Skeletal muscle satellite cell (primary cell): ENCODE measurements at regions not wholly inside any gene's neighbourhood (a gene's known extent, or its start where the extent isn't known, plus 50 kb on each side); places are given as distances from the start of the nearest gene placed in this dataset.

Experiments
- H3K27me3 ChIP-seq: 2 replicates; pipeline ENCODE4 v1.7.0; 2013; ENCODE audit warnings: low read length; ENCODE audit not compliant: control insufficient read depth, insufficient read depth
- H3K36me3 ChIP-seq: 2 replicates; pipeline ENCODE4 v1.7.0; 2013; ENCODE audit warnings: mild to moderate bottlenecking, control low read depth, low read length; ENCODE audit not compliant: insufficient read depth
- H3K4me1 ChIP-seq: 2 replicates; pipeline ENCODE4 v1.7.0; 2013; ENCODE audit warnings: low read length; ENCODE audit not compliant: control insufficient read depth, insufficient read depth
- H3K4me2 ChIP-seq: 2 replicates; pipeline ENCODE4 v1.7.0; 2013; ENCODE audit warnings: mild to moderate bottlenecking, low read length
- H3K4me3 ChIP-seq: 2 replicates; pipeline ENCODE4 v1.7.0; 2013; ENCODE audit warnings: low read length
- H3K9ac ChIP-seq: 2 replicates; pipeline ENCODE4 v1.7.0; 2013; ENCODE audit warnings: mild to moderate bottlenecking, low read depth, low read length, moderate library complexity
- H3K9me3 ChIP-seq: replicated peaks from 2 replicates; pipeline ENCODE4 v1.7.0; 2013; ENCODE audit warnings: mild to moderate bottlenecking, control low read depth, low read length

- H3K4me2 ChIP-seq, result no peak overlapping the region
- peaks cover 4% of the 10 kb centered on the region for H3K27me3 ChIP-seq
- H3K9ac ChIP-seq, result no peak overlapping the region
- no peak overlapping the region for H3K4me3 ChIP-seq
- no peaks in the 10 kb centered on the region for H3K9me3 ChIP-seq
- H3K4me1 ChIP-seq, result peaks cover 3% of the 10 kb centered on the region
- H3K36me3 ChIP-seq, result no peaks in the 10 kb centered on the region
These were observed 204.1 kb downstream of the KATNAL1 start for GRCh38 chr13:30103161-30103840.

GRCh38 chr13:30100226-30100625 lies 207.1 kb downstream of the KATNAL1 start:
- H3K4me1 ChIP-seq, result peaks cover 2% of the 10 kb centered on the region
- H3K9ac ChIP-seq, result no peak overlapping the region
- peaks cover 12% of the 10 kb centered on the region for H3K27me3 ChIP-seq
- no peaks in the 10 kb centered on the region for H3K36me3 ChIP-seq
- no peaks in the 10 kb centered on the region for H3K9me3 ChIP-seq
- no peak overlapping the region for H3K4me3 ChIP-seq
- no peak overlapping the region for H3K4me2 ChIP-seq

GRCh38 chr13:30097701-30098100 lies 209.7 kb downstream of the KATNAL1 start:
- Histone ChIP-seq H3K9ac (no peak overlapping the region), H3K36me3 (no peaks in the 10 kb centered on the region), H3K9me3 (no peaks in the 10 kb centered on the region), H3K4me3 (no peak overlapping the region), H3K27me3 (peaks cover 22% of the 10 kb centered on the region), H3K4me1 (no peaks in the 10 kb centered on the region), H3K4me2 (no peak overlapping the region)

- Histone ChIP-seq H3K4me2 (no peak overlapping the region), H3K4me3 (no peak overlapping the region), H3K9ac (no peak overlapping the region), H3K36me3 (no peaks in the 10 kb centered on the region), H3K9me3 (no peaks in the 10 kb centered on the region), H3K27me3 (peaks cover 23% of the 10 kb centered on the region), H3K4me1 (no peaks in the 10 kb centered on the region)
These were observed 210.3 kb downstream of the KATNAL1 start for GRCh38 chr13:30097089-30097488.

GRCh38 chr13:30094015-30094414 lies 213.3 kb downstream of the KATNAL1 start:
- peaks cover 26% of the 10 kb centered on the region for H3K27me3 ChIP-seq
- H3K9ac ChIP-seq, result no peak overlapping the region
- no peaks in the 10 kb centered on the region for H3K9me3 ChIP-seq
- H3K4me3 ChIP-seq, result no peak overlapping the region
- H3K4me2 ChIP-seq, result no peak overlapping the region
- H3K36me3 ChIP-seq, result no peaks in the 10 kb centered on the region
- no peaks in the 10 kb centered on the region for H3K4me1 ChIP-seq

- Histone ChIP-seq H3K9me3 (no peaks in the 10 kb centered on the region), H3K36me3 (no peaks in the 10 kb centered on the region), H3K9ac (no peak overlapping the region), H3K27me3 (peaks cover 26% of the 10 kb centered on the region), H3K4me3 (no peak overlapping the region), H3K4me1 (no peaks in the 10 kb centered on the region), H3K4me2 (no peak overlapping the region)
These were observed 214.1 kb downstream of the KATNAL1 start for GRCh38 chr13:30093236-30093635.

GRCh38 chr13:30091691-30092090 lies 215.7 kb downstream of the KATNAL1 start:
- no peaks in the 10 kb centered on the region for H3K9me3 ChIP-seq
- H3K4me1 ChIP-seq, result no peaks in the 10 kb centered on the region
- H3K4me3 ChIP-seq, result no peak overlapping the region
- no peak overlapping the region for H3K4me2 ChIP-seq
- H3K27me3 ChIP-seq, result peaks cover 24% of the 10 kb centered on the region
- no peak overlapping the region for H3K9ac ChIP-seq
- H3K36me3 ChIP-seq, result no peaks in the 10 kb centered on the region

- Histone ChIP-seq H3K4me3 (no peak overlapping the region), H3K9me3 (no peaks in the 10 kb centered on the region), H3K4me1 (no peaks in the 10 kb centered on the region), H3K27me3 (peaks cover 22% of the 10 kb centered on the region), H3K4me2 (no peak overlapping the region), H3K9ac (no peak overlapping the region), H3K36me3 (no peaks in the 10 kb centered on the region)
These were observed 216.3 kb downstream of the KATNAL1 start for GRCh38 chr13:30091035-30091434.

GRCh38 chr13:30088312-30088855 lies 219.0 kb downstream of the KATNAL1 start:
- peaks cover 25% of the 10 kb centered on the region for H3K27me3 ChIP-seq
- no peak overlapping the region for H3K4me2 ChIP-seq
- H3K9me3 ChIP-seq, result no peaks in the 10 kb centered on the region
- H3K9ac ChIP-seq, result no peak overlapping the region
- H3K4me1 ChIP-seq, result no peaks in the 10 kb centered on the region
- no peak overlapping the region for H3K4me3 ChIP-seq
- H3K36me3 ChIP-seq, result no peaks in the 10 kb centered on the region

- peaks cover 21% of the 10 kb centered on the region for H3K27me3 ChIP-seq
- H3K4me3 ChIP-seq, result no peak overlapping the region
- no peaks in the 10 kb centered on the region for H3K36me3 ChIP-seq
- no peak overlapping the region for H3K4me2 ChIP-seq
- peaks cover 3% of the 10 kb centered on the region for H3K9me3 ChIP-seq
- no peaks in the 10 kb centered on the region for H3K4me1 ChIP-seq
- no peak overlapping the region for H3K9ac ChIP-seq
These were observed 222.3 kb downstream of the KATNAL1 start for GRCh38 chr13:30085087-30085486.

- Histone ChIP-seq H3K4me1 (no peaks in the 10 kb centered on the region), H3K27me3 (peaks cover 25% of the 10 kb centered on the region), H3K9ac (no peak overlapping the region), H3K36me3 (no peaks in the 10 kb centered on the region), H3K4me2 (no peak overlapping the region), H3K9me3 (peaks cover 3% of the 10 kb centered on the region), H3K4me3 (no peak overlapping the region)
These were observed 225.0 kb downstream of the KATNAL1 start for GRCh38 chr13:30082391-30082790.

GRCh38 chr13:30081331-30081730 lies 226.0 kb downstream of the KATNAL1 start:
- no peaks in the 10 kb centered on the region for H3K36me3 ChIP-seq

More at GRCh38 chr13:30081331-30081730, 226.0 kb downstream of the KATNAL1 start:
- Histone ChIP-seq H3K9ac (no peak overlapping the region), H3K4me3 (no peak overlapping the region), H3K4me1 (no peaks in the 10 kb centered on the region), H3K27me3 (peaks cover 23% of the 10 kb centered on the region), H3K9me3 (peaks cover 3% of the 10 kb centered on the region), H3K4me2 (no peak overlapping the region)
